Panc1 (cell line): ENCODE measurements at regions not wholly inside any gene's neighbourhood (a gene's known extent, or its start where the extent isn't known, plus 50 kb on each side); places are given as distances from the start of the nearest gene placed in this dataset.

Source experiments
- REST ChIP-seq, 2 experiments: IDR thresholded peaks; 2 replicates each; pipeline ENCODE4 v1.6.1; 2011 to 2012; ENCODE audit warnings: low read depth in 2 of 2, control low read depth in 1 of 2, low read length in 1 of 2, mild to moderate bottlenecking in 1 of 2, moderate library complexity in 1 of 2; ENCODE audit not compliant: insufficient read depth in 1 of 2
- TF ChIP-seq, protein P1 (sequence below): fragments of 450-650 bp; IDR thresholded peaks from 2 replicates; pipeline ENCODE4 v1.5.1; 2017; ENCODE audit warnings: mild to moderate bottlenecking

- TF ChIP-seq, protein P1, sequence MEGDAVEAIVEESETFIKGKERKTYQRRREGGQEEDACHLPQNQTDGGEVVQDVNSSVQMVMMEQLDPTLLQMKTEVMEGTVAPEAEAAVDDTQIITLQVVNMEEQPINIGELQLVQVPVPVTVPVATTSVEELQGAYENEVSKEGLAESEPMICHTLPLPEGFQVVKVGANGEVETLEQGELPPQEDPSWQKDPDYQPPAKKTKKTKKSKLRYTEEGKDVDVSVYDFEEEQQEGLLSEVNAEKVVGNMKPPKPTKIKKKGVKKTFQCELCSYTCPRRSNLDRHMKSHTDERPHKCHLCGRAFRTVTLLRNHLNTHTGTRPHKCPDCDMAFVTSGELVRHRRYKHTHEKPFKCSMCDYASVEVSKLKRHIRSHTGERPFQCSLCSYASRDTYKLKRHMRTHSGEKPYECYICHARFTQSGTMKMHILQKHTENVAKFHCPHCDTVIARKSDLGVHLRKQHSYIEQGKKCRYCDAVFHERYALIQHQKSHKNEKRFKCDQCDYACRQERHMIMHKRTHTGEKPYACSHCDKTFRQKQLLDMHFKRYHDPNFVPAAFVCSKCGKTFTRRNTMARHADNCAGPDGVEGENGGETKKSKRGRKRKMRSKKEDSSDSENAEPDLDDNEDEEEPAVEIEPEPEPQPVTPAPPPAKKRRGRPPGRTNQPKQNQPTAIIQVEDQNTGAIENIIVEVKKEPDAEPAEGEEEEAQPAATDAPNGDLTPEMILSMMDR = no peak
- TF ChIP-seq REST (IDR thresholded peaks at IDR 0.05; ENCODE audit: insufficient read depth in 1 of 2, low read depth in 2 of 2, low read length in 1 of 2) = no peak
Observed at GRCh38 chr9:108672475-108673190, 183.2 kb downstream of the ACTL7B start.
